Neural cell (in vitro differentiated cells): ENCODE measurements at regions not wholly inside any gene's neighbourhood (a gene's known extent, or its start where the extent isn't known, plus 50 kb on each side); places are given as distances from the start of the nearest gene placed in this dataset.

ENCODE experiments used
- CTCF ChIP-seq: fragments of 450-650 bp; IDR thresholded peaks from 2 replicates; pipeline ENCODE4 v1.5.1; 2014; ENCODE audit warnings: antibody characterized with exemption, mild to moderate bottlenecking, moderate library complexity; ENCODE audit not compliant: poor library complexity, severe bottlenecking
- EP300 ChIP-seq: fragments of 450-650 bp; conservative IDR thresholded peaks from 2 replicates; pipeline ENCODE4 v1.6.1; 2014; ENCODE audit warnings: antibody characterized with exemption, mild to moderate bottlenecking, moderate library complexity; ENCODE audit not compliant: poor library complexity, severe bottlenecking
- EZH2 ChIP-seq: fragments of 200-600, 300-800 bp; shearing (Covaris generic), sonication (generic); IDR thresholded peaks from 2 replicates; pipeline ENCODE4 v1.6.1; 2014; ENCODE audit warnings: antibody characterized with exemption, low read length, borderline replicate concordance, mild to moderate bottlenecking; ENCODE audit not compliant: insufficient read depth, poor library complexity, severe bottlenecking
- REST ChIP-seq: IDR thresholded peaks from 2 replicates; pipeline ENCODE4 v1.6.1; 2012; ENCODE audit warnings: borderline replicate concordance

DNA sequence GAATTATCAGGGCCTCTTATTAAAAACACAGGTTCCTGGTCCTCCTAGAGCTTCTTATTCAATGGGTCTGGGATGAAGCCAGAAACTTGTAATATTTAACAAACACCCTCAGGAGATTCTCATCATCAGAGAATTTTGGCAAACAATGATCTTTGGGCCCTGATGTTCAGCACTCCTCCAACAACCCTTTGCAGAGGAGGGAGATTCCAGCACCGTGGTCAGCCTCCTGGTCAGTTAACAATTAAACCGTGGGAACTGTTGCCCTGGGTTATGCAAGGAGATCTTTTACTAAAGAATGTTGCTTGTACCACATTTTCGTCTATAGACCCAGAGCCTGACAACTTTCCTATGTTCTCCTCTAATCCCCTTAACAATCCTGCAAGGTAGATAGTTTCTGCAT, 294.4 kb downstream of the PLPP3 start:
- no peak for TF ChIP-seq CTCF
- no peak for TF ChIP-seq REST
- TF ChIP-seq EP300 = no peak
- no peak for TF ChIP-seq EZH2
